Lower leg skin (tissue), 3 donors: ENCODE measurements at regions not wholly inside any gene's neighbourhood (a gene's known extent, or its start where the extent isn't known, plus 50 kb on each side); places are given as distances from the start of the nearest gene placed in this dataset.

ENCODE experiments used
- CTCF ChIP-seq, 3 donors: fragments of 450-650 bp; IDR thresholded peaks; one replicate each; pipeline ENCODE4 v1.5.1; 2016; ENCODE audit warnings: antibody characterized with exemption in 3 of 3, mild to moderate bottlenecking in 3 of 3, moderate library complexity in 2 of 3
- POLR2A ChIP-seq, 2 donors: fragments of 450-650 bp; IDR thresholded peaks; one replicate each; pipeline ENCODE4 v1.6.1; 2016 to 2017; ENCODE audit warnings: antibody characterized with exemption in 2 of 2, mild to moderate bottlenecking in 1 of 2, moderate library complexity in 1 of 2

- no peak for TF ChIP-seq CTCF (IDR thresholded peaks at IDR 0.05)
- no peak for TF ChIP-seq POLR2A (IDR thresholded peaks at IDR 0.05)
Observed at GRCh38 chr15:94909510-94909909, 678.1 kb downstream of the MCTP2 start.
